ENCODE measurements at regions not wholly inside any gene's neighbourhood (a gene's known extent, or its start where the extent isn't known, plus 50 kb on each side); places are given as distances from the start of the nearest gene placed in this dataset.

DNA sequence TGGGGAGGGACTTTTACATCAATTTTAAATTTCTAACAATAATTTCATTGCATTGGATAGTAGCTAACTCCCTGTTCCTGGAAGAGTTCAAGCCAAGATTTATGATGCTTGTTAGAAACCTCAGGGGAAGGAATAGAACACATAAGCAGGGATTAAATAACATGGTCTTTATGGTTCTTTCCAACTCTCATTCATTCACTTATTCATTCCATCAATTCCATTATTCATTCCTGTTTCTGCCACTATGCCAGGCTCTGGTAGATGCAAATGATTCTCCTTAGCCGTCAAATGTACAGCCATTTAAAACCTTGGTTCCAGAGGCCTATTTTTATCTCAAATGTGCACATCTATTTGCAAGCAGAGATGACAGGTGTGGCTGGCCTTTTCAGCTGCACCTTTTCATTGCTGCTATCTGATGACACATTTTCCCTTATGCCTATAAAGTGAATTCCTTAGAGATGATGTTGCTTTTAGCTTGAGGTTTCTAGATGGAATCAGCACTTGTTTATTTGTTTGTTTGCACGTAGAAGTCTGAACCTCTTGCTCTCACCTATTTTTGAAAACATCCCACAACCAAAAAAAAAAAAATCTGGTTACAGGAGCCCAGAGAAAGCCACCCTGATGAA lies 205.7 kb upstream of the IGFBP3 start:
- no peak for TF ChIP-seq CTCF (IDR thresholded peaks at IDR 0.05; ENCODE audit: extremely low read depth, missing control alignments)
- no peak for DNase-seq (ENCODE audit: low spot score)

DNA sequence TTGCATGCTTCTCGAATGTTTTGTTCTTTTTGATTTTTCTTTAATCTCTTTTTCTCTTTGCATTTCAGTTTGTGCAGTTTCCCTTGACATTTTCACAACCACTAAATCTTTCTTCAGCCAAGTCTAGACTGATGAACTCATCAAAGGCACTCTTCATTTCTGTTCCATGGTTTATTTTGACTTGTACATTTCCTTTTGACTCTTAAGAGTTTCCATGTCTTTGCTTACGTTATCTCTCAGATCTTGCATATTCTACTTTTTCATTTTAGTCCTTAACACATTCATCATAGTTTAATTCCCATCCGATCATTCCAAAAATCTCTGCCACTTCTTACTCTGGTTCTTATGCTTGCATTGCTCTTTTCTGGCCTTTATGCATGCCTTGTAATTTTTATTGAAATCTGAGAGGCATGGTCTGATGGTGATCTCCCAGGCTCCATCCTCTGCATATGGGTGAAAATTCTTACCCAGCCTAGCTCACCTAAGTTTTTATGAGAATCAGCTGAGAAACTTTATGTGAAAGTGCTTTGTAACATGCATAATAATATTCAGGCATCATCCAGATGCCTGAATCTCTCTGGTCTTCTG lies 202.8 kb upstream of the IGFBP3 start:
- no peak for TF ChIP-seq CTCF (IDR thresholded peaks at IDR 0.05; ENCODE audit: extremely low read depth, missing control alignments)
- DNase-seq (ENCODE audit: low spot score): no peak

- DNase-seq (ENCODE audit: low spot score): no peak
- no peak for TF ChIP-seq CTCF (IDR thresholded peaks at IDR 0.05; ENCODE audit: extremely low read depth, missing control alignments)
These were observed 194.3 kb upstream of the IGFBP3 start for GRCh38 chr7:46115410-46115809.

GRCh38 chr7:46109437-46109836 lies 188.4 kb upstream of the IGFBP3 start:
- no peak for DNase-seq (ENCODE audit: low spot score)
- TF ChIP-seq CTCF (IDR thresholded peaks at IDR 0.05; ENCODE audit: extremely low read depth, missing control alignments): no peak

DNA sequence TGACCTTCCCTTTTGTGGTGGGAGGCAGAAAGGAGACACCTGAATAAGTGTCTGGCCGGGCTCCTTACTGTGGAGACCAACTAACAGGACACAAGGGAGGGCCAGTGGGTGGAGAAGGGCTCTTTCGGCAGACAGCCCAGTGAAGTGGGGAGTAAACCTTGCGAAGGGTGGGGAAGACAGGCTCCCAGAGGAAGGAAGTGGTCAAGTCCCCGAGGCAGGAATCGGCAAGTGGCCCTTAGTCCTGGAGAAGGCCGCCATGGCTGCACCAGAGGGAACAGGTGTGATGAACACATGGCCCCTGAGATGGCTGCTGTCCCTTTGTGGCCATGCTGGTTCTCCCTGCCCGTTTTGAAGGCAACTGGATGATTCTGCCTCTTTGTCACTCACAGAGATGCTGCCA lies 187.2 kb upstream of the IGFBP3 start:
- no peak for DNase-seq (ENCODE audit: low spot score)
- TF ChIP-seq CTCF (IDR thresholded peaks at IDR 0.05; ENCODE audit: extremely low read depth, missing control alignments): no peak

- no peak for DNase-seq (ENCODE audit: low spot score)
- no peak for TF ChIP-seq CTCF (IDR thresholded peaks at IDR 0.05; ENCODE audit: extremely low read depth, missing control alignments)
These were observed 186.6 kb upstream of the IGFBP3 start for GRCh38 chr7:46107610-46108217.

DNA sequence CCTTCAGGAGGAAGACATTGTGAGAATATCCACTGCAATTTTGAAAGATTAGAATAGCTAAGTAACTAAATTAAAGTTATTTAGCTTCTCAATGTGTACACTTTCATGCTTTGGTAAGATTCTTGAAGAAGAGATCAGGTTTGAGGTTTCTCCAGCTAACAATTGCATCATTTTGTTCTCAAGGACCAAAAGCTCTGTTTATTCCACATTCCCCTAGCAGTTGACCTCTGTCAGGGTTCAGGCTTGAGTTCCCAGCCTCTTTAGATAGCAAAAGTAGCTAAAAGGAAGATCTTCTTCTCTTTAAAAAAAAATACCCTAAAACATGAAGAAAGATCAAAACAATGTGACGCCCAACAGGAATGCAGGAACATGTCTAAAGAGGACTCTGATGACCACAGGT lies 179.4 kb upstream of the IGFBP3 start:
- DNase-seq (ENCODE audit: low spot score): no peak
- TF ChIP-seq CTCF (IDR thresholded peaks at IDR 0.05; ENCODE audit: extremely low read depth, missing control alignments): no peak
